Naive thymus-derived CD8-positive, alpha-beta T cell (primary cell): ENCODE measurements at regions not wholly inside any gene's neighbourhood (a gene's known extent, or its start where the extent isn't known, plus 50 kb on each side); places are given as distances from the start of the nearest gene placed in this dataset.

ENCODE experiments used
- ATAC-seq, 2 donors: fragments of 150-1000 bp; cut with Tn5 transposase in 1 of 2; sonication (Bioruptor Pico), chemical (Tn5 transposase) in 1 of 2; 1 replicate in 1 of 2; 2 replicates in 1 of 2; pipeline ENCODE4 v1.10.0; 2021; ENCODE audit warnings: mild to moderate bottlenecking in 2 of 2, moderate library complexity in 2 of 2
- POLR2A ChIA-PET: fragments of 350-600 bp; sonication (Branson Sonifier 250); formaldehyde crosslinking; loops from one replicate; lab custom pipeline; 2021; ENCODE audit warnings: antibody characterized with exemption; lab: Charles Lee
- DNase-seq, 10 donors: peaks; one replicate each; pipeline versions ENCODE4 v3.0.0 to v3.0.0-alpha.2; 2020 to 2022
- H3K27ac Mint-ChIP-seq, 10 donors: one replicate each; pipeline ENCODE4 v1.8.0; 2020 to 2022; ENCODE audit warnings: mild to moderate bottlenecking in 10 of 10, mixed read lengths in 10 of 10, moderate library complexity in 4 of 10, inconsistent platforms in 1 of 10
- H3K27me3 Mint-ChIP-seq, 5 donors: one replicate each; pipeline ENCODE4 v1.8.0; 2021 to 2022; ENCODE audit warnings: mixed read lengths in 5 of 5
- H3K36me3 Mint-ChIP-seq, 3 donors: one replicate each; pipeline ENCODE4 v1.8.0; 2020 to 2022; ENCODE audit warnings: mixed read lengths in 3 of 3, mild to moderate bottlenecking in 2 of 3, inconsistent platforms in 1 of 3
- H3K4me1 Mint-ChIP-seq, 4 donors: one replicate each; pipeline ENCODE4 v1.8.0; 2021 to 2022; ENCODE audit warnings: mixed read lengths in 4 of 4
- H3K4me3 Mint-ChIP-seq, 10 donors: one replicate each; pipeline ENCODE4 v1.8.0; 2020 to 2022; ENCODE audit warnings: mild to moderate bottlenecking in 10 of 10, mixed read lengths in 10 of 10, moderate library complexity in 6 of 10, inconsistent platforms in 1 of 10
- H3K9me3 Mint-ChIP-seq, 9 donors: one replicate each; pipeline ENCODE4 v1.8.0; 2020 to 2022; ENCODE audit warnings: mixed read lengths in 9 of 9, mild to moderate bottlenecking in 3 of 9, inconsistent platforms in 1 of 9, moderate library complexity in 1 of 9

- Mint-ChIP-seq H3K4me1 (no peaks in the 10 kb centered on the region), H3K9me3 (no peaks in the 10 kb centered on the region), H3K4me3 (no peak overlapping the region), H3K27ac (no peak overlapping the region), H3K27me3 (no peaks in the 10 kb centered on the region), H3K36me3 (peaks cover 0 to 4% (median 0%) of the 10 kb centered on the region in 3 donors)
- DNase-seq (no peak), ATAC-seq (no peak)
- POLR2A ChIA-PET = no interaction called here
These were observed 194.1 kb downstream of the SH2D1A start for GRCh38 chrX:124540474-124540873.

- POLR2A ChIA-PET = no interaction called here
- ATAC-seq = no peak
- Mint-ChIP-seq H3K36me3 (no peaks in the 10 kb centered on the region), H3K27me3 (peaks cover 0 to 1% (median 0%) of the 10 kb centered on the region in 5 donors), H3K9me3 (no peaks in the 10 kb centered on the region), H3K4me3 (no peak overlapping the region), H3K27ac (no peak overlapping the region), H3K4me1 (peaks cover 0 to 5% (median 0%) of the 10 kb centered on the region in 4 donors)
- DNase-seq = no peak
These were observed 202.2 kb downstream of the SH2D1A start for GRCh38 chrX:124548571-124548970.

GRCh38 chrX:124555036-124555595 is 208.8 kb downstream of the SH2D1A start:
- Mint-ChIP-seq H3K9me3 (no peaks in the 10 kb centered on the region), H3K27me3 (no peaks in the 10 kb centered on the region), H3K4me3 (no peak overlapping the region), H3K27ac (no peak overlapping the region), H3K36me3 (no peaks in the 10 kb centered on the region), H3K4me1 (no peaks in the 10 kb centered on the region)
- DNase-seq (no peak), ATAC-seq (no peak)
- POLR2A ChIA-PET = no interaction called here

GRCh38 chrX:124557976-124558375 is 211.6 kb downstream of the SH2D1A start:
- ATAC-seq (no peak), DNase-seq (no peak)
- Mint-ChIP-seq H3K4me1 (no peaks in the 10 kb centered on the region), H3K4me3 (no peak overlapping the region), H3K27ac (no peak overlapping the region), H3K36me3 (peaks cover 0 to 2% (median 0%) of the 10 kb centered on the region in 3 donors), H3K27me3 (no peaks in the 10 kb centered on the region), H3K9me3 (no peaks in the 10 kb centered on the region)
- POLR2A ChIA-PET = no interaction called here

GRCh38 chrX:124573468-124573867 is 227.1 kb downstream of the SH2D1A start:
- Mint-ChIP-seq H3K27ac (no peak overlapping the region), H3K36me3 (no peaks in the 10 kb centered on the region), H3K4me1 (no peaks in the 10 kb centered on the region), H3K4me3 (no peak overlapping the region), H3K27me3 (no peaks in the 10 kb centered on the region), H3K9me3 (peaks cover 0 to 2% (median 0%) of the 10 kb centered on the region in 9 donors)
- POLR2A ChIA-PET = no interaction called here
- no peak for ATAC-seq
- no peak for DNase-seq

- peaks cover 0 to 2% (median 0%) of the 10 kb centered on the region in 3 donors for H3K36me3 Mint-ChIP-seq
- no peak for ATAC-seq
These were observed 246.4 kb downstream of the SH2D1A start for GRCh38 chrX:124592744-124593143.

GRCh38 chrX:124594017-124594651 is 247.8 kb downstream of the SH2D1A start:
- Mint-ChIP-seq H3K4me1 (peaks cover 0 to 6% (median 0%) of the 10 kb centered on the region in 4 donors), H3K9me3 (peaks cover 0 to 12% (median 3%) of the 10 kb centered on the region in 9 donors), H3K4me3 (no peak overlapping the region), H3K27me3 (no peaks in the 10 kb centered on the region), H3K27ac (no peak overlapping the region), H3K36me3 (peaks cover 0 to 2% (median 0%) of the 10 kb centered on the region in 3 donors)
- POLR2A ChIA-PET = no interaction called here
- ATAC-seq (no peak), DNase-seq (no peak)

More at GRCh38 chrX:124592744-124593143, 246.4 kb downstream of the SH2D1A start:
- no peak overlapping the region for H3K4me3 Mint-ChIP-seq
- no peak for DNase-seq
- POLR2A ChIA-PET = no interaction called here
- no peaks in the 10 kb centered on the region for H3K27me3 Mint-ChIP-seq
- H3K27ac Mint-ChIP-seq = peak overlapping the region in 2 of 10 donors; percentile 18 to 68
- peaks cover 0 to 6% (median 0%) of the 10 kb centered on the region in 4 donors for H3K4me1 Mint-ChIP-seq
- H3K9me3 Mint-ChIP-seq = peaks cover 0 to 13% (median 3%) of the 10 kb centered on the region in 9 donors

GRCh38 chrX:124605511-124605910 is 259.1 kb downstream of the SH2D1A start:
- Mint-ChIP-seq H3K4me1 (peaks cover 0 to 3% (median under 1%) of the 10 kb centered on the region in 4 donors), H3K4me3 (no peak overlapping the region), H3K36me3 (no peaks in the 10 kb centered on the region), H3K9me3 (no peaks in the 10 kb centered on the region), H3K27ac (no peak overlapping the region), H3K27me3 (no peaks in the 10 kb centered on the region)
- POLR2A ChIA-PET = no interaction called here
- DNase-seq = no peak
- ATAC-seq = no peak

GRCh38 chrX:124606724-124607123 is 260.4 kb downstream of the SH2D1A start:
- no peak overlapping the region for H3K27ac Mint-ChIP-seq
- POLR2A ChIA-PET = no interaction called here
- no peak for DNase-seq
- H3K27me3 Mint-ChIP-seq = no peaks in the 10 kb centered on the region
- no peaks in the 10 kb centered on the region for H3K4me1 Mint-ChIP-seq
- no peaks in the 10 kb centered on the region for H3K36me3 Mint-ChIP-seq
- ATAC-seq = no peak
- no peaks in the 10 kb centered on the region for H3K9me3 Mint-ChIP-seq
- H3K4me3 Mint-ChIP-seq = no peak overlapping the region

- no peaks in the 10 kb centered on the region for H3K9me3 Mint-ChIP-seq
- H3K27ac Mint-ChIP-seq = no peak overlapping the region
- H3K4me3 Mint-ChIP-seq = no peak overlapping the region
- POLR2A ChIA-PET = no interaction called here
- DNase-seq = no peak
- H3K36me3 Mint-ChIP-seq = peaks cover 0 to 2% (median 0%) of the 10 kb centered on the region in 3 donors
- no peak for ATAC-seq
- H3K4me1 Mint-ChIP-seq = no peaks in the 10 kb centered on the region
- no peaks in the 10 kb centered on the region for H3K27me3 Mint-ChIP-seq
These were observed 273.3 kb downstream of the SH2D1A start for GRCh38 chrX:124619710-124620109.

- Mint-ChIP-seq H3K27ac (no peak overlapping the region), H3K36me3 (no peaks in the 10 kb centered on the region), H3K4me3 (no peak overlapping the region), H3K4me1 (no peaks in the 10 kb centered on the region), H3K27me3 (no peaks in the 10 kb centered on the region), H3K9me3 (no peaks in the 10 kb centered on the region)
- DNase-seq (no peak), ATAC-seq (no peak)
- POLR2A ChIA-PET = no interaction called here
These were observed 288.0 kb downstream of the SH2D1A start for GRCh38 chrX:124634363-124634762.

- DNase-seq (peak in 1 of 10 donors; percentile 1), ATAC-seq (no peak)
- no peaks in the 10 kb centered on the region for H3K27me3 Mint-ChIP-seq
- H3K9me3 Mint-ChIP-seq = no peaks in the 10 kb centered on the region
- H3K36me3 Mint-ChIP-seq = peaks cover 0 to 4% (median 3%) of the 10 kb centered on the region in 3 donors
- H3K4me3 Mint-ChIP-seq = peak overlapping the region in 1 of 10 donors; percentile 3
- peaks cover 0 to 5% (median 0%) of the 10 kb centered on the region in 4 donors for H3K4me1 Mint-ChIP-seq
- POLR2A ChIA-PET = no interaction called here
- no peak overlapping the region for H3K27ac Mint-ChIP-seq
These were observed 295.6 kb downstream of the SH2D1A start for GRCh38 chrX:124641737-124642491.

GRCh38 chrX:124646403-124646802 is 300.0 kb downstream of the SH2D1A start:
- no peak for DNase-seq
- POLR2A ChIA-PET = no interaction called here
- no peak for ATAC-seq
- H3K27me3 Mint-ChIP-seq = no peaks in the 10 kb centered on the region
- H3K36me3 Mint-ChIP-seq = peaks cover 0 to 4% (median 0%) of the 10 kb centered on the region in 3 donors
- no peaks in the 10 kb centered on the region for H3K9me3 Mint-ChIP-seq
- H3K4me3 Mint-ChIP-seq = no peak overlapping the region
- peaks cover 0 to 1% (median 0%) of the 10 kb centered on the region in 4 donors for H3K4me1 Mint-ChIP-seq
- H3K27ac Mint-ChIP-seq = no peak overlapping the region
